ENCODE measurements at regions not wholly inside any gene's neighbourhood (a gene's known extent, or its start where the extent isn't known, plus 50 kb on each side); places are given as distances from the start of the nearest gene placed in this dataset.
"Not testable (repeated sequence)": the region's sequence is repeated elsewhere in the genome, so short reads cannot be mapped to it uniquely, and the experiment has no call there.

DNA sequence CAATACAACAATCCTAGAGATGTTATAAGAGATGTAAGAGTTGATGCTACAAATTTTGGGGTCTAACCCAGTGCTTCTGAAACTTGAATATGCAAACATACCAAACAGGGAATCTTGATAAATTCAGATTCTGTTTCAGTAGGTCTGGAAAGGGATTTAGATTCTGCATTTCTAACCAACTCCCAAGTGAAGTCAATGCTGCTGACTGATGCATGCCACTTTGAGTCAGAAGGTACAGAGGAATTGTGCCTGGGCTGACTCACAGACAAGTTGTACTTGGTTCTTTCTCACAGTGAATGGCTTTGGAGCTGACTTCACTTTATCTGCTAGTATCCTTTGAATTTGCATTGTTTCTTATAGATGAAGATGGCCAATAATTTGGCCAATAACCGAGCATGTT is 973.9 kb downstream of the PRIM2 start:
- TF ChIP-seq, protein P1, sequence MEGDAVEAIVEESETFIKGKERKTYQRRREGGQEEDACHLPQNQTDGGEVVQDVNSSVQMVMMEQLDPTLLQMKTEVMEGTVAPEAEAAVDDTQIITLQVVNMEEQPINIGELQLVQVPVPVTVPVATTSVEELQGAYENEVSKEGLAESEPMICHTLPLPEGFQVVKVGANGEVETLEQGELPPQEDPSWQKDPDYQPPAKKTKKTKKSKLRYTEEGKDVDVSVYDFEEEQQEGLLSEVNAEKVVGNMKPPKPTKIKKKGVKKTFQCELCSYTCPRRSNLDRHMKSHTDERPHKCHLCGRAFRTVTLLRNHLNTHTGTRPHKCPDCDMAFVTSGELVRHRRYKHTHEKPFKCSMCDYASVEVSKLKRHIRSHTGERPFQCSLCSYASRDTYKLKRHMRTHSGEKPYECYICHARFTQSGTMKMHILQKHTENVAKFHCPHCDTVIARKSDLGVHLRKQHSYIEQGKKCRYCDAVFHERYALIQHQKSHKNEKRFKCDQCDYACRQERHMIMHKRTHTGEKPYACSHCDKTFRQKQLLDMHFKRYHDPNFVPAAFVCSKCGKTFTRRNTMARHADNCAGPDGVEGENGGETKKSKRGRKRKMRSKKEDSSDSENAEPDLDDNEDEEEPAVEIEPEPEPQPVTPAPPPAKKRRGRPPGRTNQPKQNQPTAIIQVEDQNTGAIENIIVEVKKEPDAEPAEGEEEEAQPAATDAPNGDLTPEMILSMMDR (IDR thresholded peaks at IDR 0.05), result not testable (repeated sequence)
- TF ChIP-seq REST (IDR thresholded peaks at IDR 0.05; ENCODE audit: insufficient read depth in 1 of 2, low read depth in 2 of 2, low read length in 1 of 2); TCF7L2 (IDR thresholded peaks at IDR 0.05; ENCODE audit: low read depth, low read length): not testable (repeated sequence)

Data from Panc1 (cell line).